SK-N-MC (cell line): ENCODE measurements at regions not wholly inside any gene's neighbourhood (a gene's known extent, or its start where the extent isn't known, plus 50 kb on each side); places are given as distances from the start of the nearest gene placed in this dataset.

Experiments
- EZH2 ChIP-seq: fragments of 200-600 bp; sonication (generic); IDR thresholded peaks from one replicate; pipeline ENCODE4 v1.6.1; 2017; ENCODE audit warnings: antibody characterized with exemption
- FOXP2 ChIP-seq: optimal IDR thresholded peaks from 2 replicates; pipeline ENCODE3; 2011; ENCODE audit warnings: mild to moderate bottlenecking, moderate library complexity; ENCODE audit not compliant: insufficient read depth; ENCODE audit errors: extremely low read length, control extremely low read depth

DNA sequence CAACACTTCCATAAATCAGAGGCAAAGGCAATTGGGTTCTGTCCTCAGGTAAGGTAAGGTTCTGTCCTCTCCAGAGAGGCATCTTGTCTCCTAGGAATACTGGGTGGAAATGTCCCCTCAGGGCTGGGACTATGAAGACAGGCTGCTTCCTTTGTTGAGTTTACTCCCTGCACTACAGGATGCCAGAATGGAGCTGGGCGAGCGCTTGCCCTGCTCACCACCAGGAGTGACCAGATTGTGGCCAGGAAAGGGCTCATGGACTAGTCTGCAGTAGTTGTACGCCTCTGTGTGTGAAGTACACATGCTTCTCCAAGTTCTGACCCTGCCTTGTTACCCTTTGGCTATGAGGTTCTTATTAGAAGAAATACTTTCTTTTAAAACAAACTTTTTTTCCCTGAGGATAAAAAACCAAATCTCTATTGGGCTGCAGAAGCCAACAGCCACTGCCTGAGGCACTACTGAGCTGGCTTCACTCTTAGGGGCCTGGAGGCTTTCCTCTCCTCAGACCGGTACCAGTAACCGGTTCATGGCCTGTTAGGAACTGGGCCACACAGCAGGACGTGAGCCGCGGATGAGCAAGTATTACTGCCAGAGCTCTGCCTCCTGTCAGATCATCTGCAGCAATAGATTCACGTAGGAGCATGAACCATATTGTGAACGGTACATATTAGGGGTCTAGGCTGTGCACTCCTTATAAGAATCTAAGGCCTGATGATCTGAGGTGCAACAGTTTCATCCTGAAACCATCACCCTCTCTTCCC, 83.2 kb downstream of the DHRS2 start:
- TF ChIP-seq FOXP2 (no peak), EZH2 (no peak)
